HepG2 (cell line): ENCODE measurements at regions not wholly inside any gene's neighbourhood (a gene's known extent, or its start where the extent isn't known, plus 50 kb on each side); places are given as distances from the start of the nearest gene placed in this dataset.

Experiments used
- ATAC-seq: fragments of 200-7000 bp; cut with Tn5 transposase; 3 replicates; pipeline ENCODE4 v1.9.1; 2020; ENCODE audit warnings: mild to moderate bottlenecking, moderate library complexity
- BruUV-seq: library from RNA; stranded (reverse); fragments of 400-500 nt; replicated peaks from 2 replicates; lab custom pipeline; 2021; lab: Mats Ljungman, UMichigan
- CTCF ChIA-PET: fragments of 300-600 bp; formaldehyde crosslinking; extraction: SDS; loops from one replicate; lab custom pipeline; 2021; ENCODE audit warnings: low total read pairs, inconsistent platforms, low intra/inter-chr PET ratio; lab: Yijun Ruan, JAX
- POLR2A ChIA-PET: fragments of 350-600 bp; sonication (Branson Sonifier 250); formaldehyde crosslinking; loops from one replicate; lab custom pipeline; 2020; ENCODE audit warnings: antibody characterized with exemption, inconsistent platforms; lab: Yijun Ruan, JAX
- DNase-seq: peaks from one replicate; pipeline ENCODE4 v3.0.0-alpha.2; 2015; ENCODE audit warnings: low spot score
- FAIRE-seq: peaks from 3 replicates; lab custom pipeline; 2011; peaks lifted over from hg19 to GRCh38; lab: Jason Lieb, UNC
- H2AFZ ChIP-seq: one replicate; pipeline ENCODE4 v1.6.1; 2011; ENCODE audit warnings: low read length, inconsistent platforms
- H3K27ac ChIP-seq: fragments of 300-600 bp; 3 replicates; pipeline ENCODE4 v1.8.0; 2011; ENCODE audit warnings: mixed run types, mild to moderate bottlenecking, mixed read lengths, low read length, inconsistent platforms; ENCODE audit not compliant: insufficient read depth; ENCODE audit errors: extremely low read length
- H3K27me3 ChIP-seq, 2 experiments: fragments of 200-600 bp in 1 of 2; 2 replicates in 1 of 2; 3 replicates in 1 of 2; pipeline versions ENCODE4 v1.6.0 to v1.8.0; 2011; ENCODE audit warnings: low read length in 2 of 2, mild to moderate bottlenecking in 2 of 2, moderate library complexity in 2 of 2, inconsistent platforms in 1 of 2; ENCODE audit not compliant: insufficient read depth in 2 of 2, control insufficient read depth in 1 of 2
- H3K36me3 ChIP-seq, 2 experiments: fragments of 200-600 bp in 1 of 2; replicated peaks in 1 of 2; 2 replicates in 1 of 2; 3 replicates in 1 of 2; pipeline versions ENCODE4 v1.5.1 to v1.8.0; 2011; ENCODE audit warnings: low read length in 2 of 2, inconsistent platforms in 1 of 2; ENCODE audit not compliant: insufficient read depth in 2 of 2, control insufficient read depth in 1 of 2
- H3K4me1 ChIP-seq: 2 replicates; pipeline ENCODE4 v1.5.1; 2012; ENCODE audit warnings: low read length, inconsistent platforms; ENCODE audit not compliant: insufficient read depth
- H3K4me2 ChIP-seq: 2 replicates; pipeline ENCODE4 v1.6.0; 2011; ENCODE audit warnings: low read depth, low read length, inconsistent platforms
- H3K4me3 ChIP-seq, 3 experiments: fragments of 200-600 bp in 1 of 3; sonication (generic), shearing (Covaris generic) in 1 of 3; replicated peaks in 1 of 3; 2 replicates each; pipeline ENCODE4 v1.5.1; 2011 to 2016; ENCODE audit warnings: low read length in 3 of 3, inconsistent platforms in 2 of 3, low read depth in 2 of 3, mild to moderate bottlenecking in 2 of 3, control low read depth in 1 of 3, mixed read lengths in 1 of 3; ENCODE audit not compliant: insufficient read depth in 1 of 3
- H3K79me2 ChIP-seq: one replicate; pipeline ENCODE4 v1.6.1; 2011; ENCODE audit warnings: low read length, inconsistent platforms; ENCODE audit not compliant: insufficient read depth
- H3K9ac ChIP-seq: 2 replicates; pipeline ENCODE4 v1.6.0; 2011; ENCODE audit warnings: mild to moderate bottlenecking, low read depth, low read length, inconsistent platforms; ENCODE audit not compliant: insufficient read depth
- H3K9me3 ChIP-seq: 2 replicates; pipeline ENCODE4 v1.5.1; 2012; ENCODE audit warnings: mild to moderate bottlenecking, low read length
- H4K20me1 ChIP-seq: 2 replicates; pipeline ENCODE4 v1.6.0; 2011; ENCODE audit warnings: inconsistent platforms, mild to moderate bottlenecking, low read length, moderate library complexity; ENCODE audit not compliant: insufficient read depth
- DR1 ChIP-seq: sonication (generic); formaldehyde crosslinking; IDR thresholded peaks from 2 replicates; pipeline ENCODE4 v1.8.0; 2021; ENCODE audit warnings: mild to moderate bottlenecking, missing genetic modification reagents, inconsistent platforms
- HCFC1 ChIP-seq: fragments of 150-350 bp; IDR thresholded peaks from 2 replicates; pipeline ENCODE4 v1.6.1; 2014; ENCODE audit warnings: low read depth, low read length
- IRF9 ChIP-seq: sonication (generic); formaldehyde crosslinking; IDR thresholded peaks from 2 replicates; pipeline ENCODE4 v1.8.0; 2022; ENCODE audit warnings: missing genetic modification reagents, mild to moderate bottlenecking, borderline replicate concordance
- JUNB ChIP-seq: sonication (generic); formaldehyde crosslinking; IDR thresholded peaks from 2 replicates; pipeline ENCODE4 v1.8.0; 2022; ENCODE audit warnings: missing genetic modification reagents, mild to moderate bottlenecking, borderline replicate concordance
- MATR3 ChIP-seq: sonication (generic); formaldehyde crosslinking; IDR thresholded peaks from 2 replicates; pipeline ENCODE4 v1.4.0; 2020; ENCODE audit warnings: missing genetic modification reagents
- RARA ChIP-seq: IDR thresholded peaks from 2 replicates; pipeline ENCODE4 v1.6.1; 2016; ENCODE audit warnings: missing genetic modification reagents, missing compliant biosample characterization
- ZNF329 ChIP-seq: sonication (generic); formaldehyde crosslinking; IDR thresholded peaks from 2 replicates; pipeline ENCODE4 v1.9.0; 2021; ENCODE audit warnings: low read depth, mild to moderate bottlenecking, missing genetic modification reagents
- ZNF691 ChIP-seq: sonication (generic); formaldehyde crosslinking; IDR thresholded peaks from 2 replicates; pipeline ENCODE4 v1.4.0; 2020; ENCODE audit warnings: missing genetic modification reagents, low read depth, mild to moderate bottlenecking, borderline replicate concordance
- ZNF710 ChIP-seq: sonication (generic); formaldehyde crosslinking; IDR thresholded peaks from 2 replicates; pipeline ENCODE4 v1.5.0; 2020; ENCODE audit warnings: mild to moderate bottlenecking, missing genetic modification reagents, borderline replicate concordance
- WGBS: methylation state at CpG from one replicate; pipeline ENCODE4 v1.1.6; 2017; ENCODE audit warnings: low lambda C conversion rate; 5-methylcytosine and 5-hydroxymethylcytosine counted together
- in situ Hi-C: cut with HindIII; loops from 2 replicates; pipeline ENCODE4 v1.10.0; 2017; ENCODE audit warnings: low pct_unique_long_range_greater_than_20kb; ENCODE audit not compliant: extremely low pct_ligation_motif_present
- intact Hi-C: fragments of 100-400 bp; cut with micrococcal nuclease; formaldehyde crosslinking; loops from one replicate; pipeline ENCODE4 v1.10.0; 2022; ENCODE audit not compliant: unreplicated experiment

- Histone ChIP-seq H2AFZ (no peak overlapping the region), H3K4me3 (no peak overlapping the region), H3K27me3 (no peaks in the 10 kb centered on the region), H3K9me3 (peaks cover 6% of the 10 kb centered on the region; the same call in 1 of the 2 replicates), H3K4me1 (no peaks in the 10 kb centered on the region), H3K36me3 (no peaks in the 10 kb centered on the region)
- intact Hi-C loops: no loop called here
- DNase-seq (no peak), FAIRE-seq (no peak)
- POLR2A ChIA-PET: no interaction called here
- 0% methylated on average over 1 of the region's 1 CpG for WGBS
- BruUV-seq: no TSS peak
- no peak for TF ChIP-seq ZNF710
- no peak for TF ChIP-seq ZNF691 (CRISPR knock-in tag)
- no peak for TF ChIP-seq IRF9 (CRISPR knock-in tag)
- no peak for TF ChIP-seq ZNF329 (CRISPR knock-in tag)
- TF ChIP-seq JUNB: no peak
- TF ChIP-seq DR1 (CRISPR knock-in tag): no peak
- no peak for TF ChIP-seq HCFC1
- no peak for TF ChIP-seq RARA (CRISPR knock-in tag)
- no peak for TF ChIP-seq MATR3 (CRISPR knock-in tag)
- TF ChIP-seq, all 625 proteins: peak for 0
- Histone ChIP-seq H3K79me2 (no peaks in the 10 kb centered on the region), H3K27ac (no peak overlapping the region), H3K9ac (no peak overlapping the region), H3K4me2 (no peak overlapping the region), H4K20me1 (no peaks in the 10 kb centered on the region)
- no peak for ATAC-seq
- in situ Hi-C loops: no loop called here
- CTCF ChIA-PET: no interaction called here
Observed at GRCh38 chr4:82005158-82005557, 368.6 kb downstream of the HNRNPD start.
